GM18505 (cell line): ENCODE measurements at regions not wholly inside any gene's neighbourhood (a gene's known extent, or its start where the extent isn't known, plus 50 kb on each side); places are given as distances from the start of the nearest gene placed in this dataset.

Experiments used
- ATAC-seq: cut with Tn5 transposase; IDR thresholded peaks from one replicate; pipeline ENCODE4 v1.9.1; 2021; ENCODE audit not compliant: unreplicated experiment
- POLR2A ChIP-seq: IDR thresholded peaks from 4 replicates; pipeline ENCODE4 v1.6.1; 2011; ENCODE audit warnings: borderline replicate concordance; ENCODE audit not compliant: insufficient read depth, insufficient read length; ENCODE audit errors: extremely low read depth

DNA sequence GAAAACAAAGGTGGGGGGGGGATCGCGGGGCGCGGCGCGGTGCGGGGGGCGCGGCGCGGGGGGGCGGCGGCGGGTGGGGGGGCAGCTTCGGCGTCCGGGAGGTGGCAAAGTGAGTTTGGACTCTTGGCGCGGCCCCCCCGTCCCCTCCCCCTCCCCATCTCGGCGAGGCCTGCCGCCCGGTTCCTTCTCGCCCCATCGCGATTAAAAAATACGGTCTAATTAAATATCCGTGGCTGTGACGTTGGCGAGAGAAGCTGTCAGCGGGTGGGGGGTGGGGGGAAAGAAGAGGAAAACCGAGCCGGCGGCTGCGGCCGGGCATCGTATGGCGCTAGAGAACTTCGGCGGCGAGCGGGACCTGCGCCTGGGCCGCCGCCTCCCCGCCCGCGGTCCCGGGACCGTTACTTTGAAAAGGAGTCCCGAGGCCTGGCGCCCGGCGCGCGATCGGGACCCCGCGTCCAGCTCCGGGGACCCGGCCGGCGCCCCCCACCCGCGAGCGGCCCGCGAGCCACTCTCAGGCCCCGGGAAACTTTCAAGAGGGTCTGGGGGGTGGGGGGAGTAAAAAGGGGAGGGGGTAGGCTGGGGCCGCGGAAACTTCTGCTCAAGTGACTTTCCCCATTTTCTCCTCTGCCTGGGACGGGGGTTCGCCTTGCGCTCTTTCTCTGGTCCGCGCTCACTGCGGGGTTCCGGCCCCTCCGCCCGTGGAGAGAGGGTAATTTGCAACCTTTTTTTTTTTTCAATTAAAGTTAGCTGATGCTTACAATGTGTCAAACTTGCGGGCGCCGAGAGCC is 146.3 kb upstream of the ZNF536 start:
- TF ChIP-seq POLR2A: no peak
- no peak for ATAC-seq

DNA sequence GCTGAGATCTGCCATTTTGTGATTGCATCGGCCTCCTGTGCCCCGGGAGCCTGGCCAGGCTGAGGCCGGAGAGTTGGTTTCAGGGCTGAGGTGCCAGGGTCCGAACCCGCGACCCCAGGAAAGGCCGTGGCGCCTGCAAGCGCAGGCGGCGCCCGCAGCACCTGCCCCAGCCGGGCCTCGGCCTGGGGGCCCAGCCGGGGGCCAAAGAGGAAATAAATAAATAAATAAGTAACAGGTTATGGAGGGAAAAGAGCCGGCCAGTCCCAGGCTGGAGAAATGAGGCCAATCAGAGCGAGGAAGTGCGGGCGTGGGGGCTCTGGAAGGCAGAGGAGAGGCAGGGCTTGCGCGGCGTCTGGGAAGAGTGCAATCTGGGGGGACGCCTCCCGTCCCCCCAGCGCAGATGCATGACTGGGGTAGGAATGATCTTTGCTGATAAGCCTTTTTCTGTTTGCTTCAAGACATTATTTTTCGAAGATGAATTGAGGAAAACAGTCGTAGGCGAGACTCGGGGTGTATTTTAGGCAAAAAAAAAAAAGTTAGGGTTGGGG is 145.6 kb upstream of the ZNF536 start:
- no peak for ATAC-seq
- TF ChIP-seq POLR2A: no peak

DNA sequence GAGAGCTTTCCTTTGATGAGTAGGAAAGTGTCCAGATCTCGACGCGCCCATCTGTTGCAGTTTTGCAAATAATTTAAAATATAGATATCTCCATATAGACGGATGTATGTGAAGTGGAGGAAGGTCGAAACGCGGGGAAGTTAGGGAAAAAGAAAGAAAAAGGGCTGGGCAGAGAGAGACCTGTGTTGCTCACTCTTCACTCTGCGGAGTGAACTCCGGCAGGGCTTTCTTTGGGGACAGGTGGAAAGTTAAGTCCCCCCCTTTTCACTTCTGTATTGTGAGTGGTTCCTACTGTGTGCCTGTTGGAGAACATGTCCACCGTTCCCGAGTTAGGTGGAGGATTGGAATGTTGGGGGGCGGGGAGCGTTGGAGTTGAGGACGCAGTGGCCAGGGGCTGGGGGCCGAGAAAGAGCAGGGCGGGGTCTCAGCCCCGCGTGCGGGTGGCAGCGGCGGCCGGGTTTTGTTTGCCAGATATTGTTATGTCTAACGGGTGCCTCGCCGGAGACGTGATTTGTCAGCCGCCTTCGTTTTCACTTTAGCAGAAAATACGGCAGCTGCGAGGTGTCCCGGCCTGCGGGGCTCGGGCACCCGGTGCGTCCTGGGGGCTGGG is 145.1 kb upstream of the ZNF536 start:
- peak; percentile 32 for ATAC-seq
- no peak for TF ChIP-seq POLR2A

DNA sequence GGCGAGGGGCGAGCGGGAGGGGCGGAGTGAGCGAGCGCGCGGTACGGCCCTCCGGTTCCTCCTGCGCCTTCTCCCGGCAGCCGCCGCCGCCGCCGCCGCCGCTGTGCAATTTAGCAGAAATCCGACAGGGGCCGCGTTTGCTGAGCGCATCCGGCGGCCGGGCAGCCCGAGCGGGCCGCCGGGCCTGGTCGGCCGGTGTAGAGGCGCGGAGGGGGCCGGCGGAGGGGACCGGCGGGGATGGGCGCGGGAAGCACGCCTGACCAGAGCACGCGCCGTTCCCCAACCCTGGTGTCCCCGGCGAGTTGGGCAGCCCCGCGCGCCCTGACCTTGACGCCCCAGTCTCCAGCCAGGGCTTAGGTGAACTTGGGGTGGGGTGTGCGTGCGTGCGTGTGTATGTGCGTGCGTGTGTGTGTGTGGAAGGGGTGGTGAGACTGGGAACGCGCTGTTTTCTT is 144.5 kb upstream of the ZNF536 start:
- no peak for TF ChIP-seq POLR2A
- ATAC-seq: peak; percentile 75

DNA sequence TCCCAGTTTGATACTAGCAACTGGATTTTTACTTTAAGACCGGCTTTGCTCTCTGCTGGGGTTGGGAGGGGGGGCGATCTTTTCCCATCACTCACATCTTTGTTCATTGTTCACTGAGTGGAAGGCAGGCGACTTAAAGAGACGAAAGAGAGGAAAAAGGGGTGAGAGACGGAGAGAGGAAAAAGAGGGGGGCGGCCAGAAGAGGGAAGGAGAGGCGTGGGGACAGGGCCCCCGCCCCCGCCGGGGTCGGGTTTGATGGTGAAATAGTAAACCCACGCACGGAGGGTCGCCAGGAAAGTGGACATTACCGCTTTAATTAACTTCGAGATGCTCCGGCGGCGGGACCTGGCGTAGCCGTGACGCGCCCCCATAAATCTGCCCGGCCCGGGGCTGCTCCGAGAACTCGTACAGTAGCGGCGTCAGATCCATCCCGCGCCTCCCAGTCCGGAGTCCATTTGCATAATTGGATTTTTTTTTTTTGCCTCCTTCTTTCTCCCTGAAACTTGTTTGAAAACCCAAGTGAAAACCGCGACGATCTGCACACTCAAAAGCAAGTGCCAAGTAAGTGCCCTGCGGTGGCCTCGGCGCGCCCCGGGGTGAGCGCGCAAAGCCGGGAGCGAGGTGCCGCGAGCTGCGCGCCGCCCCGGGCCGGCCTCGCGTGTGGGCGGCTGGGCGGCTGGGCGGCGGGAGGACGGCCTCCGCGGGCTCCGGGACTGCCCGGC is 143.9 kb upstream of the ZNF536 start:
- no peak for TF ChIP-seq POLR2A
- no peak for ATAC-seq

DNA sequence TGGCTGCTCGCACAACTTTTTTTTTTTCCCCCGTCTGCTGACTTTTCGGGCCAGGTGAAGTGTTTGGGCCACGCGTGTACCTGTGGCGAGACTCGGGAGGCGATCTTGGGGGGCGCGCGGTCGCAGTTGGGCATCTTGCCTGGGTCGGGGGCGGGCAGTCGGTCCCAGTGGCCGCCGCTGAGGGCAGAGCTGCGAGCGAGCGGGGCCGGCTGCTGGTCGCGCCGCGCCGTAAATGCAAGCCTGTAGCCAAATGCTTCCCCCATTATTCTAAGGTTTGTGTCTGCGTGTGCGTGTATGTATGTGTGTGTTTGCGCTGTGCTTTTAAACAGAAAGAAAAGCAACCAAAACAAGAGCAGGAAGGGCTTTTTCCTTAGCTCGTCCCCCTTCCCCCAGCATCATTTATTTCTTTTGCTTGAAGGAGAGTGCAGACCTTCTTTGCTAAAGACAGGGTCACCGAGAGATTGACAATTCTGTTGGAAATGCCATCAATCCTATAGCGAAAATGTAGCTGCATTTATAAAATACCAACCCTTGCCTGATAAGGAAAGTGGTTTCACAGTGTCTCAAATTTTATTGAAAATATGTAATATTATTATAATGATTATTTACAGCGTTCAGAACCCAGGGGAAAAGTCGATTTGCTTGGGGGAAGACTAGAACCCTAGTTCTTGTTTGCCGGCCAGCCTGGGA is 143.2 kb upstream of the ZNF536 start:
- ATAC-seq: no peak

DNA sequence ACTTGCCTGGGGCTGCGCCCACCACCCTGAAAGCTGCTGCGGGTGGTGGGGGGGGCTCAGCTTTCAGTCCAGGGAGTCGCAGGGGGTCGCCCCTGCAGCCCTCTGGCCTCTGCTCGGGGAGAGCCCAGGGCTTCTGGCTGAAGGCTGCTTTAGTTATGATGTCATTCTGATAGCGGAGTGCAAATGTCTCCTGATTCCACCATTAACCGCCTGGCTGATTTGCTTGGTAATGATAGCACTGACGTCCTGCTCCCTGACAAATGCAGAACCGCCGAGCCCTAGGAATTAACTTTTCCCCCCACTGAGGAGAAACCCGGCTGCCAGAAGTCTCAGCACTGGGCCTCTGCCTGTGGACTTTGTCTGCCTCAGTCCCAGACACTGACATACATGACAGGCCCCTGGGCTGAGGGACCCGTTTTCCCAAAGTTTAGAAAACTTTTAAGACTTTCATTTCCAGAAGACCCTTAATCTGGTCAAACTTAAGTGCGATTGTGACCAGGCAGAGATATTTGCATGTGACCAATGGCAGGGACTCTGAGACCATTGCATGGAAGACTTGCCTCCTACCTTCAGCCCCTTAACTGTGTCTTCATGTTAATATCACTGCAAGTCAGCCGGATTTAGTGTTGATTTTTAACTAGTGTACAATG is 142.5 kb upstream of the ZNF536 start:
- TF ChIP-seq POLR2A: no peak
- no peak for ATAC-seq

More for the DNA sequence above, 143.2 kb upstream of the ZNF536 start:
- TF ChIP-seq POLR2A: no peak

DNA sequence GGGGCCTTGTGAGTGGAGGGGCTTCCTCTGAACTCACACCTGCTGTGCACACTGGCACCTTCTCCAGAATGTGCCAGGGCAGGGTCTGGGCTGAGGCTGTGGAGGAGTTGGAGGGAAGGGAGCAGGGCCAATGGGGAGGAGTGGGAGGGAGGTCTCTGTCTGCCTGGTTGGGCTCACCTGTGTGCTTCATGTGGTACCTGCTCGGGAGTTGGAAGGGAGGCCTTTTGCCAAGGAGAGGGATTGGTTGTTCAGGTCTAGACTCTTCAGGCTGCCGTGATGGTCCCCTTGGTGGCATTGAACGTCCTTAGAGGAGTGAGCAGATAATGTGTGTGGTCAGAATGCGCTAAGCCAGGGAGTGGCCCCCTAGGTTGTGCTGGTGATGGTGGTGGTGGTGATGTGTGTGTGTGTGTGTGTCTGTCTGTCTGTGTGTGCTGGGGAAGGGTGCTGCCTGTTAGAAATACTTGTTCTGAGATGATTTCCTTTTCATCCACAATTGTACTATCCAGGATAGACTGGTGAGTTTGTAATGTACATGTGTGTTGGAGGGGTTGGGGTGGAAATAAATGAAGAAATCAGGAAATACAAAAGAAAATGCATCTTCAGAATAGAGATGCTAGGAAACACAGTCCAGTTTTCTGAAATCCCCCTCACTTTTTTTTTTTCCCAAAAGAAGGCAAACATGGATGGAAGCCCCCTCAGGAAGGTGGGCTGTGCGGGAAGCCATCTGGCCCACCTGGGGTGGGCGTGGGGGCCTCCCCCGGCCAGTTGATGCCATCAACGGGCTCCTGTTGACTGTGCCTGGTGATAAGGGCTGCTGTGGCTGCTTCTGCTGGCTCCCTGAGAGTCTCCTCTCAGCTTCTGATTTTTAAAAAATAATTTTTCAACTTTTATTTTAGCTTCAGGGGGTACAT is 140.5 kb upstream of the ZNF536 start:
- TF ChIP-seq POLR2A: no peak
- ATAC-seq: no peak

DNA sequence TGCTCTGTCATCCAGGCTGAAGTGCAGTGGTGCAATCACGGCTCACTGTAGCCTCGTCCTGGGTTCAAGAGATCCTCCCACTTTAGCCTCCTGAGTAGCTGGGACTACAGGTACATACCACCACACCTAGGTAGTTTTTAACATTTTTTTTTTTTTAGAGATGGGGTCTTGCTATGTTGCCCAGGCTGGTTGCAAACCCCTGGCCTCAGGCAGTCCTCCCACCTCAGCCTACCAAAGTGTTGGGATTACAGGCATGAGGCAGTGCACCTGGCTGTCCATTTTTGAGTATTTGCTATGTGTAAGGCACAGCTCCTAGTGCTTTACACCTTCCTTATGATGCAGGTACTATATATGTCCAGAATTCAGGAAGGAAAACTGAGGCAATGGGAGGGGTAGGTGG is 138.8 kb upstream of the ZNF536 start:
- TF ChIP-seq POLR2A: no peak
- ATAC-seq: no peak

DNA sequence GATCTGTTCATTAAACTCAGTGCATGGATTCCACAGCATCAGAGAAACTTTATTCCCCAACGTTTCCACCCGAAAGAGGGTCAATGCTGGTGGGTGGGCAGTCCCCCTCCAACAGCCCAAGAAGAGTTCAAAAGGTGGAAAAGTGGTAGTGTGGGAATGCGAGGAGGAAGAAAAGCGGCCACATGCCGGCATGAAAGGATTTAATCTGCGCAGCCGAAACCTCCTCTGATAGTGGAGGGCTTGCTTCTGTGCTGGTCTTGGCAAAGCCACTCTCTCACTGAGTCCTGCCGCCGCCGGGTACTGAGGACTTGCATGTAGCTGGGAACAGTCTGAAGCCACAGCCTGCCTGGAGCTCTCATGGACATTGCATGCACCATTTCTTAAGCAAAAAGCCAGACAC is 136.2 kb upstream of the ZNF536 start:
- no peak for ATAC-seq

DNA sequence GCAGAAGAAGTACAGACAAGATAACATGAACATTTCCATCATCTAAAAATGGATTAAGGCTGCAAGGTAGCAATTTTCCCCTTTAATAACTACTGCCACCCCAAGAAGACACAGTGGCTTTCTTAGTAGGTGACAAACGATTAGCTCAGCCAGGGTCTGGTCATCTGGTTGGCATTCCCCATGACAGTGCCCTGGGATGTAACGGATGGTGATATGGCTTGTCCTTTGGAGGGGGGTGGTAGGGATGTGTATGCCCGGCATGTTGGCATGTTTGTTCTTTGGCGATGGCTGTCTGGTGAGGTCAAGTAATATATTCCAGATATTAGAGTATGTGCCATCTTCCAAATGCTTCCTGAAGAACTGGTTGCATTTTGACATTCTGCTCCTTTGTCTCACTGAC is 135.6 kb upstream of the ZNF536 start:
- no peak for TF ChIP-seq POLR2A
- no peak for ATAC-seq

More for the DNA sequence above, 136.2 kb upstream of the ZNF536 start:
- TF ChIP-seq POLR2A: no peak

DNA sequence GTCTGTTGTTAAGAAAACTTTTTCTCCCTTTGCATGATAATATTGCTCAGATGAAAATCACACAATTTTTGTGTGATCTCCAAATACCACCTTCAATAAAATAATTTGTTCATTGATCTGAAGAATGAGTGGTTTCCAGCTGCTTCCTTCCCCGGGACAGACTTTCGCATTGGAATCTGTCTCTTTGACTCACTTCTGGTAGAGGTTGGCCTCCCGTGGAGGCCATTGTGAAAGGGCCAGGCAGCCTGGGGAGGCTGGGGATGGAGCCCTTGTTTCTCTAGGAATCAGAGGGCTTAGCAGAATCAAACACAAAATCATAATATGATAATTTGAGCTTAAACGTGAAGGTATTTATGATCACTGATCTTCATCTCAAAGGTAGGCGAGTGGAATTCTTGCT is 135.0 kb upstream of the ZNF536 start:
- ATAC-seq: no peak
- TF ChIP-seq POLR2A: no peak

DNA sequence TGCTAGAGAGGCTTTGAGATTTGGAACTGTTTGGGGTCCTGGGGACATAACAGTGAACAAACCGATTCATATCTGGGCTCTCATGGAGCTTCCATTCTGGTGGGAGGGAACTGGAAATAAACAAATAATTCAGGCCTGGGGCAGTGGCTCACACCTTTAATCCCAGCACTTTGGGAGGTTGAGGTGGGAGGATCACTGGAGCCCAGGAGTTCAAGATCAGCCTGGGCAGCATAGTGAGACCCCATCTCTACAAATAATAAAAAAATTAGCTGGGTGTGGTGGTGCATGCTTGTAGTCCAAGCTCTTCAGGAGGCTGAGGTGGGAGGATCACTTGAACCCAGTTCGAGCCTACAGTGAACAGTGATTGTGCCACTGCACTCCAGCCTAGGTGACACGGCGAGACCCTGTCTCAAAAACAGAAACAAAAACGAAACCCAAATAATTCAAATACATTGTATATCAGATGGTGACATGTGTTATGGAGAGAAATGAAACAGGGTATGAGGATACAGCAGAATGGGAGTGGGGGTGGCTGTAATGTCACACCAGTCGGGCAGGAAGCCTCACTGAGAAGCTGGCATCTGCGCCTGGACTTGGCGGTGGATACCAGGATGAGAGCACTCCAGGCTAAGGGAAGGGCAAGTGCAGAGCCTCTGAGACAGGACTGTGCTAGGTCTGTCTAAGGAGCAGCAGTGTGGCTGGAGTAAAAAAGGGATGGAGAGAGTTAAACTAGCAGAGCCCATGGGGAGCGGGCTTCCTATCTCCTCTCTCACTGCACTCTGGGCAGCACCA is 131.1 kb upstream of the ZNF536 start:
- TF ChIP-seq POLR2A: no peak
- no peak for ATAC-seq
